Astrocyte (in vitro differentiated cells and primary cell): ENCODE measurements at regions not wholly inside any gene's neighbourhood (a gene's known extent, or its start where the extent isn't known, plus 50 kb on each side); places are given as distances from the start of the nearest gene placed in this dataset.

ENCODE experiments used
- DNase-seq: peaks from one replicate; pipeline ENCODE4 v3.0.0-alpha.2; 2010; ENCODE audit warnings: low read depth
- FAIRE-seq: peaks from 2 replicates; lab custom pipeline; 2011; peaks lifted over from hg19 to GRCh38; lab: Jason Lieb, UNC
- H2AFZ ChIP-seq: 2 replicates; pipeline ENCODE4 v1.6.0; 2012; ENCODE audit warnings: low read depth, low read length, inconsistent platforms
- H3K27ac ChIP-seq: 2 replicates; pipeline ENCODE4 v1.5.1; 2011; ENCODE audit warnings: low read depth, low read length, inconsistent platforms
- H3K27me3 ChIP-seq: 2 replicates; pipeline ENCODE4 v1.6.0; 2011; ENCODE audit warnings: low read length, inconsistent platforms; ENCODE audit not compliant: insufficient read depth
- H3K36me3 ChIP-seq: 2 replicates; pipeline ENCODE4 v1.5.1; 2011; ENCODE audit warnings: low read length, inconsistent platforms; ENCODE audit not compliant: insufficient read depth
- H3K4me1 ChIP-seq: 2 replicates; pipeline ENCODE4 v1.5.1; 2011; ENCODE audit warnings: low read length, inconsistent platforms; ENCODE audit not compliant: insufficient read depth
- H3K4me2 ChIP-seq: 2 replicates; pipeline ENCODE4 v1.6.0; 2012; ENCODE audit warnings: low read length, inconsistent platforms
- H3K4me3 ChIP-seq: 2 replicates; pipeline ENCODE4 v1.5.1; 2011; ENCODE audit warnings: low read depth, mild to moderate bottlenecking, low read length, inconsistent platforms; ENCODE audit not compliant: insufficient read depth
- H3K79me2 ChIP-seq: 2 replicates; pipeline ENCODE4 v1.6.0; 2012; ENCODE audit warnings: mild to moderate bottlenecking, low read length, inconsistent platforms; ENCODE audit not compliant: insufficient read depth
- H3K9ac ChIP-seq: 2 replicates; pipeline ENCODE4 v1.6.0; 2012; ENCODE audit warnings: mild to moderate bottlenecking, low read length, inconsistent platforms
- H3K9me3 ChIP-seq: 2 replicates; pipeline ENCODE4 v1.5.1; 2012; ENCODE audit warnings: low read depth, mild to moderate bottlenecking, low read length, inconsistent platforms; ENCODE audit not compliant: insufficient read depth
- H4K20me1 ChIP-seq: 2 replicates; pipeline ENCODE4 v1.6.0; 2012; ENCODE audit warnings: low read length, inconsistent platforms; ENCODE audit not compliant: insufficient read depth
- H3K27ac Mint-ChIP-seq: one replicate; pipeline ENCODE4 v1.8.0; 2021; ENCODE audit warnings: mild to moderate bottlenecking, mixed read lengths; ENCODE audit not compliant: unreplicated experiment
- H3K27me3 Mint-ChIP-seq: one replicate; pipeline ENCODE4 v1.8.0; 2021; ENCODE audit warnings: low read depth, mixed read lengths; ENCODE audit not compliant: unreplicated experiment
- H3K36me3 Mint-ChIP-seq: one replicate; pipeline ENCODE4 v1.8.0; 2021; ENCODE audit warnings: low read depth, mixed read lengths; ENCODE audit not compliant: unreplicated experiment
- H3K4me1 Mint-ChIP-seq: one replicate; pipeline ENCODE4 v1.8.0; 2021; ENCODE audit warnings: low read depth, mixed read lengths; ENCODE audit not compliant: unreplicated experiment
- H3K4me3 Mint-ChIP-seq: one replicate; pipeline ENCODE4 v1.8.0; 2021; ENCODE audit warnings: mild to moderate bottlenecking, moderate library complexity, mixed read lengths; ENCODE audit not compliant: unreplicated experiment
- H3K9me3 Mint-ChIP-seq: one replicate; pipeline ENCODE4 v1.8.0; 2021; ENCODE audit warnings: mild to moderate bottlenecking, mixed read lengths; ENCODE audit not compliant: unreplicated experiment
- EZH2 ChIP-seq: IDR thresholded peaks from 2 replicates; pipeline ENCODE4 v1.6.1; 2012; ENCODE audit warnings: mild to moderate bottlenecking, low read length, inconsistent platforms; ENCODE audit not compliant: insufficient read depth
- TF ChIP-seq, protein P1 (sequence below): IDR thresholded peaks from 2 replicates; pipeline ENCODE4 v1.5.1; 2011; ENCODE audit warnings: low read depth, mild to moderate bottlenecking, inconsistent platforms, low read length, moderate library complexity; ENCODE audit not compliant: insufficient read depth

DNA sequence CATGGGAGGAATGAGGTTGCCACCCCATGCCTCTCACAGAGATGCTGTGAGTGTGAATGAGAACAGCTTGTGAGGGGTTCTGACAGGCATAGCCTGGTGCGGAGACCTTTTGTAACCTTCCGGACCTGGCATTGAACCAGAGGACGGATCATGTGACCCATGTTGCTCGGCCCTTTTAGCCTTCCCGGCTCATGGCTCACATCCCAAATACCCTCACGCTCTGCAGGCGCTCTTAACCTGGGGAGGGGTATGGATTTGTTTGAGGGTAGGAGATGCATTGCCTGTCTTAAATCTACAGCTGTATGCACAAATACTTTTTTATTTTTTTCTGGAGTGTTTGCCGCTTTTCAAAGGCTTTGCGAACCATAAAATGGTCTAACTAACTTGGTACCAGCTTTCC lies 102.4 kb upstream of the CRHR1 start:
- no peaks in the 10 kb centered on the region for H3K9me3 ChIP-seq
- FAIRE-seq (no peak), DNase-seq (no peak)
- TF ChIP-seq, protein P1, sequence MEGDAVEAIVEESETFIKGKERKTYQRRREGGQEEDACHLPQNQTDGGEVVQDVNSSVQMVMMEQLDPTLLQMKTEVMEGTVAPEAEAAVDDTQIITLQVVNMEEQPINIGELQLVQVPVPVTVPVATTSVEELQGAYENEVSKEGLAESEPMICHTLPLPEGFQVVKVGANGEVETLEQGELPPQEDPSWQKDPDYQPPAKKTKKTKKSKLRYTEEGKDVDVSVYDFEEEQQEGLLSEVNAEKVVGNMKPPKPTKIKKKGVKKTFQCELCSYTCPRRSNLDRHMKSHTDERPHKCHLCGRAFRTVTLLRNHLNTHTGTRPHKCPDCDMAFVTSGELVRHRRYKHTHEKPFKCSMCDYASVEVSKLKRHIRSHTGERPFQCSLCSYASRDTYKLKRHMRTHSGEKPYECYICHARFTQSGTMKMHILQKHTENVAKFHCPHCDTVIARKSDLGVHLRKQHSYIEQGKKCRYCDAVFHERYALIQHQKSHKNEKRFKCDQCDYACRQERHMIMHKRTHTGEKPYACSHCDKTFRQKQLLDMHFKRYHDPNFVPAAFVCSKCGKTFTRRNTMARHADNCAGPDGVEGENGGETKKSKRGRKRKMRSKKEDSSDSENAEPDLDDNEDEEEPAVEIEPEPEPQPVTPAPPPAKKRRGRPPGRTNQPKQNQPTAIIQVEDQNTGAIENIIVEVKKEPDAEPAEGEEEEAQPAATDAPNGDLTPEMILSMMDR = no peak
- TF ChIP-seq EZH2 = no peak
- H3K9ac ChIP-seq = no peak overlapping the region
- no peak overlapping the region for H2AFZ ChIP-seq
- H3K27me3 Mint-ChIP-seq = peaks cover 33% of the 10 kb centered on the region
- H3K36me3 Mint-ChIP-seq = no peaks in the 10 kb centered on the region
- H3K27ac Mint-ChIP-seq = no peak overlapping the region
- no peak overlapping the region for H3K4me2 ChIP-seq
- no peaks in the 10 kb centered on the region for H4K20me1 ChIP-seq
- no peaks in the 10 kb centered on the region for H3K4me1 Mint-ChIP-seq
- H3K9me3 Mint-ChIP-seq = peaks cover 4% of the 10 kb centered on the region
- H3K79me2 ChIP-seq = no peaks in the 10 kb centered on the region
- H3K4me3 Mint-ChIP-seq = no peak overlapping the region
- H3K27ac ChIP-seq = no peak overlapping the region
- no peaks in the 10 kb centered on the region for H3K36me3 ChIP-seq
- H3K4me3 ChIP-seq = no peak overlapping the region
- no peaks in the 10 kb centered on the region for H3K27me3 ChIP-seq
- no peaks in the 10 kb centered on the region for H3K4me1 ChIP-seq

- H3K36me3 ChIP-seq = no peaks in the 10 kb centered on the region
- H3K27me3 Mint-ChIP-seq = peaks cover 43% of the 10 kb centered on the region
- no peak for TF ChIP-seq EZH2
- TF ChIP-seq, protein P1 = no peak
- no peak for FAIRE-seq
- H3K9me3 ChIP-seq = no peaks in the 10 kb centered on the region
- H3K4me2 ChIP-seq = no peak overlapping the region
- no peaks in the 10 kb centered on the region for H3K4me1 ChIP-seq
- no peaks in the 10 kb centered on the region for H3K36me3 Mint-ChIP-seq
- H3K27ac Mint-ChIP-seq = no peak overlapping the region
- no peak overlapping the region for H3K9ac ChIP-seq
- H3K9me3 Mint-ChIP-seq = peaks cover 3% of the 10 kb centered on the region
- no peak overlapping the region for H3K27ac ChIP-seq
- no peak overlapping the region for H2AFZ ChIP-seq
- no peak overlapping the region for H3K4me3 Mint-ChIP-seq
- H3K4me3 ChIP-seq = no peak overlapping the region
- no peaks in the 10 kb centered on the region for H4K20me1 ChIP-seq
- DNase-seq = no peak
- no peaks in the 10 kb centered on the region for H3K4me1 Mint-ChIP-seq
- H3K27me3 ChIP-seq = peaks cover 15% of the 10 kb centered on the region
- no peaks in the 10 kb centered on the region for H3K79me2 ChIP-seq
Observed at GRCh38 chr17:45686250-45686649, 97.9 kb upstream of the CRHR1 start.

- no peaks in the 10 kb centered on the region for H4K20me1 ChIP-seq
- Mint-ChIP-seq H3K27me3 (peaks cover 38% of the 10 kb centered on the region), H3K9me3 (peaks cover 3% of the 10 kb centered on the region), H3K4me1 (no peaks in the 10 kb centered on the region), H3K4me3 (no peak overlapping the region), H3K36me3 (no peaks in the 10 kb centered on the region), H3K27ac (no peak overlapping the region)
- FAIRE-seq (no peak), DNase-seq (no peak)
- no peak overlapping the region for H3K27ac ChIP-seq
- no peak overlapping the region for H3K9ac ChIP-seq
- H3K79me2 ChIP-seq = no peaks in the 10 kb centered on the region
- H3K4me3 ChIP-seq = no peak overlapping the region
- no peak overlapping the region for H3K4me2 ChIP-seq
- H3K9me3 ChIP-seq = no peaks in the 10 kb centered on the region
- no peak for TF ChIP-seq EZH2
- TF ChIP-seq, protein P1 = no peak
- no peak overlapping the region for H2AFZ ChIP-seq
- peaks cover 18% of the 10 kb centered on the region for H3K27me3 ChIP-seq
- no peaks in the 10 kb centered on the region for H3K36me3 ChIP-seq
- no peaks in the 10 kb centered on the region for H3K4me1 ChIP-seq
Observed at GRCh38 chr17:45687594-45687993, 96.5 kb upstream of the CRHR1 start.
